Body of pancreas (tissue), 4 donors: ENCODE measurements at regions not wholly inside any gene's neighbourhood (a gene's known extent, or its start where the extent isn't known, plus 50 kb on each side); places are given as distances from the start of the nearest gene placed in this dataset.

Experiments used
- POLR2A ChIP-seq, 3 donors: fragments of 450-650 bp; IDR thresholded peaks; one replicate each; pipeline ENCODE4 v1.6.1; 2016; ENCODE audit warnings: antibody characterized with exemption in 3 of 3, mild to moderate bottlenecking in 2 of 3
- TF ChIP-seq, protein P1 (sequence below), 7 experiments: fragments of 450-650 bp in 4 of 7; fragments of 200-600 bp in 3 of 7; sonication (generic) in 3 of 7; IDR thresholded peaks; one replicate each; pipeline ENCODE4 v1.5.1; 2016 to 2019; ENCODE audit warnings: antibody characterized with exemption in 7 of 7

DNA sequence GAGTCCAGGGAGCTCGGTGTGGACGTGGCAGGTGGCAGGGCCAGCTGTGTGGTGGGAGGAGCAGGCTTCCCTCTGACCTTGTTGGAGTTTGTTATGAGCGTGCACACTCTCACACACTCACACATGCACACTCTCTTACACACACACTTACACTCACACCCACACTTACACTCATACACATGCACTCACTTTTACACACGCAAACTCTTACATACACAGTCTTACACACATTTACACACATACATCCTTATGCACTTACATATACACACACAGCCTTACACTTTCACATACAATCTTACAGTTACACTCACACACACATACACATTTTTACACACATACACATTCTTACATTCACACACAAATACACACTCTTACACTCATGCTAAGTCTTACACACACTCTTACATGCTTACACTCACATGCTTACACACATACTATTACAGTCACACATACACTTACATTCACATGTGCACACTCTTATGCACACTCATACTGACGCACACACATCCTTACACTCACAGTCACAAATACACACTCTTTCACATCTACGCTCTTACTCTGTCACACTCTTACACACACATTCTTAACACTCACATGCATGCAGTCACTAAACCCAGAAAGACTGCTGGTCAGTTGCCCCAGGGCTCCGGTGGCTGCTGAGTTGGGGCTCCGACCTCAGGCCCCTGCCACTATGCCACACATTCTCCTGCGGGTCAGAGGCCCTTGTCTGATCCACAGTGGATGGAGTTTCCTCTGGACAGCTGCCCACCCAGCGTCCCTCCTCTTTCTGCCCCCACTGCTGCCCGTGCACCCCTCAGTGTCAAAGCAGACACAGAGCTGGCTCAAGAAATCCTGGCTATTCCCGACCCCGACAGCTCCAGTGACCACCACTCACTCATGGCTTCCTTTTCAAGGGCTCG lies 95.8 kb downstream of the ADRA2C start:
- TF ChIP-seq, protein P1, sequence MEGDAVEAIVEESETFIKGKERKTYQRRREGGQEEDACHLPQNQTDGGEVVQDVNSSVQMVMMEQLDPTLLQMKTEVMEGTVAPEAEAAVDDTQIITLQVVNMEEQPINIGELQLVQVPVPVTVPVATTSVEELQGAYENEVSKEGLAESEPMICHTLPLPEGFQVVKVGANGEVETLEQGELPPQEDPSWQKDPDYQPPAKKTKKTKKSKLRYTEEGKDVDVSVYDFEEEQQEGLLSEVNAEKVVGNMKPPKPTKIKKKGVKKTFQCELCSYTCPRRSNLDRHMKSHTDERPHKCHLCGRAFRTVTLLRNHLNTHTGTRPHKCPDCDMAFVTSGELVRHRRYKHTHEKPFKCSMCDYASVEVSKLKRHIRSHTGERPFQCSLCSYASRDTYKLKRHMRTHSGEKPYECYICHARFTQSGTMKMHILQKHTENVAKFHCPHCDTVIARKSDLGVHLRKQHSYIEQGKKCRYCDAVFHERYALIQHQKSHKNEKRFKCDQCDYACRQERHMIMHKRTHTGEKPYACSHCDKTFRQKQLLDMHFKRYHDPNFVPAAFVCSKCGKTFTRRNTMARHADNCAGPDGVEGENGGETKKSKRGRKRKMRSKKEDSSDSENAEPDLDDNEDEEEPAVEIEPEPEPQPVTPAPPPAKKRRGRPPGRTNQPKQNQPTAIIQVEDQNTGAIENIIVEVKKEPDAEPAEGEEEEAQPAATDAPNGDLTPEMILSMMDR (IDR thresholded peaks at IDR 0.05): no peak
- no peak for TF ChIP-seq POLR2A (IDR thresholded peaks at IDR 0.05)
